Calu3 (cell line): ENCODE measurements at regions not wholly inside any gene's neighbourhood (a gene's known extent, or its start where the extent isn't known, plus 50 kb on each side); places are given as distances from the start of the nearest gene placed in this dataset.

Experiments
- BruUV-seq: library from RNA; stranded (reverse); fragments of 400-500 nt; replicated peaks from 2 replicates; lab custom pipeline; 2021; lab: Mats Ljungman, UMichigan
- CTCF ChIA-PET: fragments of 300-600 bp; sonication (Branson Sonifier 250); formaldehyde crosslinking; loops from one replicate; lab custom pipeline; 2022; ENCODE audit warnings: antibody characterized with exemption; lab: Charles Lee
- DNase-seq: peaks from one replicate; pipeline ENCODE4 v3.0.0; 2022
- H3K27ac Mint-ChIP-seq: one replicate; pipeline ENCODE4 v1.8.0; 2022; ENCODE audit warnings: mixed read lengths; ENCODE audit not compliant: unreplicated experiment
- H3K27me3 Mint-ChIP-seq: one replicate; pipeline ENCODE4 v1.8.0; 2022; ENCODE audit warnings: mixed read lengths; ENCODE audit not compliant: unreplicated experiment
- H3K36me3 Mint-ChIP-seq: one replicate; pipeline ENCODE4 v1.8.0; 2022; ENCODE audit warnings: mild to moderate bottlenecking, moderate library complexity, mixed read lengths; ENCODE audit not compliant: insufficient read depth, unreplicated experiment
- H3K4me1 Mint-ChIP-seq: one replicate; pipeline ENCODE4 v1.8.0; 2022; ENCODE audit warnings: mild to moderate bottlenecking, low read depth, mixed read lengths; ENCODE audit not compliant: unreplicated experiment
- H3K4me3 Mint-ChIP-seq: one replicate; pipeline ENCODE4 v1.8.0; 2022; ENCODE audit warnings: mild to moderate bottlenecking, low read depth, moderate library complexity, mixed read lengths; ENCODE audit not compliant: unreplicated experiment
- H3K9me3 Mint-ChIP-seq: one replicate; pipeline ENCODE4 v1.8.0; 2022; ENCODE audit warnings: low read depth, mixed read lengths; ENCODE audit not compliant: unreplicated experiment
- CTCF ChIP-seq: fragments of 200-600 bp; IDR thresholded peaks from one replicate; pipeline ENCODE4 v1.8.0; 2022; ENCODE audit warnings: antibody characterized with exemption; ENCODE audit not compliant: unreplicated experiment
- intact Hi-C: fragments of 100-400 bp; cut with micrococcal nuclease; formaldehyde crosslinking; loops from one replicate; pipeline ENCODE4 v1.10.0; 2022; ENCODE audit not compliant: unreplicated experiment

- Mint-ChIP-seq H3K27ac (no peak overlapping the region), H3K27me3 (peaks cover 92% of the 10 kb centered on the region), H3K9me3 (no peaks in the 10 kb centered on the region), H3K36me3 (no peaks in the 10 kb centered on the region), H3K4me1 (no peaks in the 10 kb centered on the region), H3K4me3 (no peak overlapping the region)
- DNase-seq, result no peak
- no TSS peak for BruUV-seq
- no peak for TF ChIP-seq CTCF
- CTCF ChIA-PET, result no interaction called here
- intact Hi-C loops, result no loop called here
These were observed 129.6 kb upstream of the IGSF21 start for GRCh38 chr1:17978016-17978415.

- peaks cover 75% of the 10 kb centered on the region for H3K27me3 Mint-ChIP-seq
- intact Hi-C loops, result no loop called here
- TF ChIP-seq CTCF, result no peak
- H3K4me1 Mint-ChIP-seq, result no peaks in the 10 kb centered on the region
- H3K4me3 Mint-ChIP-seq, result no peak overlapping the region
- CTCF ChIA-PET, result no interaction called here
- no peak for DNase-seq
- H3K9me3 Mint-ChIP-seq, result no peaks in the 10 kb centered on the region
- no peak overlapping the region for H3K27ac Mint-ChIP-seq
- no TSS peak for BruUV-seq
- no peaks in the 10 kb centered on the region for H3K36me3 Mint-ChIP-seq
These were observed 127.8 kb upstream of the IGSF21 start for GRCh38 chr1:17979815-17980214.

GRCh38 chr1:17982197-17982596 lies 125.4 kb upstream of the IGSF21 start:
- H3K4me3 Mint-ChIP-seq, result no peak overlapping the region
- CTCF ChIA-PET, result no interaction called here
- no peaks in the 10 kb centered on the region for H3K9me3 Mint-ChIP-seq
- TF ChIP-seq CTCF, result no peak
- no TSS peak for BruUV-seq
- H3K27ac Mint-ChIP-seq, result no peak overlapping the region
- no peak for DNase-seq
- H3K27me3 Mint-ChIP-seq, result peaks cover 61% of the 10 kb centered on the region
- no peaks in the 10 kb centered on the region for H3K4me1 Mint-ChIP-seq
- intact Hi-C loops, result no loop called here
- no peaks in the 10 kb centered on the region for H3K36me3 Mint-ChIP-seq

GRCh38 chr1:17984583-17984982 lies 123.0 kb upstream of the IGSF21 start:
- intact Hi-C loops, result no loop called here

More at GRCh38 chr1:17984583-17984982, 123.0 kb upstream of the IGSF21 start:
- peak; percentile 3 for DNase-seq
- peaks cover 67% of the 10 kb centered on the region for H3K27me3 Mint-ChIP-seq
- no peaks in the 10 kb centered on the region for H3K9me3 Mint-ChIP-seq
- H3K36me3 Mint-ChIP-seq, result no peaks in the 10 kb centered on the region
- no peak overlapping the region for H3K4me3 Mint-ChIP-seq
- CTCF ChIA-PET, result no interaction called here
- no peaks in the 10 kb centered on the region for H3K4me1 Mint-ChIP-seq
- H3K27ac Mint-ChIP-seq, result no peak overlapping the region
- no TSS peak for BruUV-seq
- TF ChIP-seq CTCF, result peak; percentile 53
